GM21390 (cell line): ENCODE measurements at regions not wholly inside any gene's neighbourhood (a gene's known extent, or its start where the extent isn't known, plus 50 kb on each side); places are given as distances from the start of the nearest gene placed in this dataset.

ENCODE experiments used
- ATAC-seq: cut with Tn5 transposase; IDR thresholded peaks from one replicate; pipeline ENCODE4 v1.9.1; 2021; ENCODE audit not compliant: unreplicated experiment

DNA sequence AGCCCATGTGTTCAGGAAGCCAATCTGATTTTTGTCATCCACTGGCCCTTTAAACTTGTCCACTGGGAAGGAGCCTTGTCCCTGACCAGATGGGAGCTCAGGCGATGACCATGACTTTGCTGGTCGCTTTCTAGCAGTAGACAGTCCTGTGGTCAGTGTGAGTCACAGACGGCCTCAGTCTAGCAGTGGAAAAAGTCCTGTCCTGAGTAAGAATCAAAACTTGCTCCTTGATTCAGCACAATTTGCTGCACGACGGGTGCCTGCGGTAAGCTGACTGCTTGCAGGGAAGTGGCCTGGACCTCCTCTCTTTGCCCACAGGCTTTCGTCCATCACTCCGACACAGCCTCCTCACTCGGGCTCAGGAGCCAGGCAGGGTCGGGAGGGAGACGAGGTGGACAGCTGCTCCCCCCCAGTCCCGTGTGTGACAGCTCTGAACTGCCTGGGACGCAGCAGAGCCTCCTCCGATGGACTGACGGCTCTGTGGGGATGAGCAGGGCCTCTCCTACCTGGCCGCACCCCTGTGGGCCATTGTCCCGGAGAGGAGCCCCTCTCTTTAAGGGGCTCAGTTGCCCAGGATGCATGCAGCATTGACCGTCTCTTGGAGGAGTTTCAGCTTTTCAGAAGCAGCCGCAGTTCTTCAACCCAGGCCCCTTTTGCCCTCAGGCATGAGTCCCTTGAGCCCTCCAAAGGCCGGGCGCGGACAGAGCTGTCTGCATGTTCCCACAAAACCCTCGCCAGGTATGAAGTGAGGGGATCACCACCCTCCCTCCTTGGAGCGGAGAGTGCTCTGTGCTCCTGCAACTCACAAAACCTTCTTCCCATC is 209.2 kb downstream of the ANKRD60 start:
- ATAC-seq: no peak

DNA sequence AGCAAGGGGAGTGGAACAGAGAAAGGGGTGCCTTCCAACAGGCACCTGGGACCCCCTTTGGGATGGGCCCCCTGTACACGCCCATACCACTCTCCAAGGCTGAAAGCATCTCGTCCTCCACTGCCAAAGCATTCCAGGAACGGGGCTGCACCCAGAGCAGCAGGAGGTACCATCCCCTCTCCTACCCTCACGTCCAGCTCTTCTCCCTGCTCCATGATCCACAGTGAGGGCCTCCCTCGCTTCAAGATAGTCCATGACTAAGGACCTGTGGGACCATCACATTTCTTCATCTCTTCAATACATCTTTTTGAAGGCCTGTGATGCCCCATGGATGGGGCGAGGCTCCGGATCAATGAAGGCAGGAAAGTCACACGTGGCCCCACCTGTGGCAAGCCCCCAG is 209.9 kb downstream of the ANKRD60 start:
- ATAC-seq: no peak

DNA sequence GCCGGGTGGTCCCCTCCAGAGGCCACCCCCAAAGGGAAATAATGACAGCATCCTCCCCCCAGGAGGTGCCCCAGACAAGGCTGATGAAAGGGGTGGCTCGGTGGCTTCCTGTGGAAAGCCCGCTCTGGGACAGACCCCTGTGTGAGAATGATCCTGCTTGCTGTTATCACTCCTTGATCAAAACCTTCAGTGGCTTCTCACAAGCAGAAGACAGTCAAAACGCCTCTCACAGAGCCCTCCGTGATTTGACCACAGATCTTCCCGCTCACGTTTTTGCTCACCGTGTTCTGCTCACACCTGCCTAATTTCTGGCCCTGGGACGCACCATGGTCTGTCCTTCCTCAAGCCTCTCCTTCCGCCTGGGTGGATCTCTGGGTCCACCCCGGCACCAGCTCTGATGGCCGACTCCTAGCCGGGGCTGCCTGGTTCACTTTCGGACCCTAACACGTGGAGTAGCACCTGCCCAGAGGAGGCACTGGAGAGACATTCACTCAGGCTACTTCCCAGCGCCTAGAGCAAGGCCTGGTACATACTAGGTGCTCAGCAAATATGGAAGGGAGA is 210.4 kb downstream of the ANKRD60 start:
- ATAC-seq: no peak

- no peak for ATAC-seq
Measured at GRCh38 chr20:58017231-58017969, 211.1 kb downstream of the ANKRD60 start.

GRCh38 chr20:58016779-58017178 is 211.7 kb downstream of the ANKRD60 start:
- no peak for ATAC-seq

DNA sequence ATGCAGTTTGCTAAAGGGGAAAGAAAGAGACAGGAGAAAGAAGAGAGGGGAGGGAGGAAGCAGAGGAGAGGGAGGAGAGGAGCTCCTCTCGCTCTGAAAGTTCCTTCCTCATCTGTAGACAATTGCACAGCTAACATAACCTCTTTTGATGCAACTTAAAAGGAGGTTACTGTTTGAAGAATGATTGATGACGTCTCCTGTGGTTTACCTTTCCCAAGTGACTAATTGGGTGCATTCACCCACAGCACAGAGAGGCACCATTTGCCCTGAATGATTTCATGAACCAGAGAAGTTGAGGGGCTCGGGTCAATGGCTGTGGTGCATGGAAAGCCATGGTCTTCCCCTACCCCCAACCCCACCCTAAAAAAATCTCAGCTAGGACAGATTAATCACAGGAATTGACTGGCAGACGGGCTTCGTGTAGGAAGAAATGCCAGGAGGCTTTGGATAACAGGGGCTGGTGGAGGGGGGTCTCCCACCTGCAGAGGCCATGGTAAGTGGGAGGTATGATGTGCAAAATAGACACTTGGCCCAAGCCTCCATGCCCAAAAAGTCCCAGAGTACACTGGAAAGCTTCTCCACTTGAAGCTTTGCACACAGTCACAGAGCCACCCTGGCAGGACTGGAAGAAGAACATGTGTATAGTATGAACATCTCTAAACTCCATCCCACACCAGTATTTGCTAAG is 213.7 kb downstream of the ANKRD60 start:
- no peak for ATAC-seq

GRCh38 chr20:58012731-58013510 is 215.5 kb downstream of the ANKRD60 start:
- no peak for ATAC-seq

DNA sequence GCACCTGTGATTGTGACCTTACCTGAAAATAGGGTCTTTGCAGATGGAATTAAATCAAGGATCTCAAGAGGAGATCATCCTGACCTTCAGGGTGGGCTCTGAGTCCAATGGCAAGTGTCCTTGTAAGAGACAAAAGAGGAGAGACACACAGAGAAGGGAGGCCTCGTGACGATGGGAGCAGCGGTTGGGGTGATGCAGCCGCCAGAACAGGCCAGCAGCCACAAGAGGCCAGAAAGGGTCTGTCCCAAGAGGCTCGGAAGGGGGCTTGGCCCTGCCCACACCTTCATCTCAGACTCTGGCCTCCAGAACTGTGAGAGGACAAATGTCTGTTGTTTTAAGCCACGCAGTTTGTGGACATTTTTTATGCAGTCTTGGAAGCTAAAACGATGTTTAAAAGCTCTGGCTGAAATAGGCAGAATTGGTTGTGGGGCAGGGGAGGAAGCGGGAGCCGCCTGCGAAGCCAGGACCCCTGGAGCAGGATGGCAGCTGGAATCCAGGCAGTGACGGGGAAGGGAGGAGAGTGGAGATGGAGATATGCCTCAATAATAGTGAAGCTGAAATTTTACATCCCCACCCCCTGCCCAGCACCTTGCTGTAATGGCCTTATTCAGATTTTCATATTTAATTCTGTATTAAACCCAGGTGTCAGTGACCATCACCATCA is 216.4 kb downstream of the ANKRD60 start:
- no peak for ATAC-seq

DNA sequence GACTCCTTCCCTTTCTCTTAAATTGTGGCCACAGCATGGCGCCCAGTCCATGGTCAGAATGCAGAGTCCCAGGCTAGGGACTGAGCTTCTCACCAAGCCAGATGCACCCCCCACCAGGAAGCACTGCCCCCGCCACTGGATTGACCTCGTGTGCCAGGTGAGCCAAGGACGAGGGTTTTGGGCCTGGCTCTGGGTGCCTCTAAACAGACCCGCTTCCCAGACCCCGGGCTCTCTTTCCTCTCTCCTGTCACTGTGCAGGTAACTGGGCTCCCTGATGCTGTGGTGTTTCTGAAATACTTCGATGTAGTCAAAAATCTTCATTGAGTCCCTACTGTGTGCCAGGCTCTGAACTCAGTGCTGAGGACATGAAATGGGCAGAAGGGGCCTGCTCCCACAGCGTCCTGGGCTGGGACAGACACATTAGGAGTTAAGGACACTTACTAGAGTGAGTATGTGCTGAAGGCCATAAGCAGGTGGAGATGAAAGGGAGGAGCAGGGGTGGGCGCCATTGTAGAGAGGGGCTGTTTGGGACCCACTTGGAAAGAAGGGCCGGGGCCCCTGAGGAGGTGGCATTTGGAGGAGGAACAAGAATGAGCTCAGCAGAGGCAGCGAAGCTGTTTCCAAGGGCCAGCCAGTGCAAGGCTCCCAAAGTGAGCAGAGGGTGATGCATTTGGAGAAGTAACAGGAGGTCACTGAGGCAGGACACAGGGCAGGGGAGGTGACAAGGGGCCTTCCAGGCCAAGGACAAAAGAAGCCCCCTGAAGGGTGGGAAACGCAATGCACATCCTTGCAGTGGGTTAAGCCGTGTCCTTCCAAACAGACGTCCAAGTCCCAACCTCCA is 217.1 kb downstream of the ANKRD60 start:
- ATAC-seq: no peak

DNA sequence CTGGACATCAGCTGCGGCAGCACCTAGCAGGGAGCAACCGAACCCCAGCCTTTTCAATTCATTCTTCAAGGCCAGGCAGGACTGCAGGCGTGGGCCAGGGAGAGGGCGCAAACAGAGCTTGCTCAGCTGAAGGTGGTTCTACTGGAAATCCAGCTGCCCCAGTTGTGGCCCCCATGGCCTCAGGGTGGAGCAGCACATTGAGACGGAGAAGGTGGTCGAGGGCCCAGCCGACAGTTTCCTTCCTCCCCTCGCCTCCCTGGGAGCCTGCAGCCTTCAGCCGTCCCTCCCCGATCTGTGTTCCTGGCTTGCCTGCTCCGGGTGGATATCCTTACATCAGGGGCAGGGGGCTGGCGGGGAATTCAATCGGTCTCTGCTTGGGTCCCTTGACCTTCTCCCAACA is 217.8 kb downstream of the ANKRD60 start:
- no peak for ATAC-seq

- ATAC-seq: no peak
Measured at GRCh38 chr20:58010186-58010585, 218.3 kb downstream of the ANKRD60 start.

DNA sequence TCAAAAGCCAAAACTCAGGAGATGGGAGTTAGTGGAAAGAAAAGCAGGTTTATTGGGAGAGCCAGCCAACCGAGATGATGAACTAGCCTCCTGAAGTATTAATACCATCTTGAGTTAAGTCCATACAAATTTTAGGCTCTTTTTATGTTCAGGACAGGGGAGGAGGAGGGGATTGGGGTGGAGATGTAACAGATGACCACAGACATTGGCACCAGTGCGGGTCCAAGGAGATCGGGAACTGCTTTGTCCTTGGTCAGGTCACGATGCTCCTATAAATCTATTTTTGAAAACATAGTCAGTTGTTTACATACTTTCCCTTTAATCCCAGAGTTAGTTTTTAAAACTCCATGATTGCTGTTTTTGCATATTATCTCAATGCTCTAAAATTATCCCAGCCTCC is 219.6 kb downstream of the ANKRD60 start:
- no peak for ATAC-seq

DNA sequence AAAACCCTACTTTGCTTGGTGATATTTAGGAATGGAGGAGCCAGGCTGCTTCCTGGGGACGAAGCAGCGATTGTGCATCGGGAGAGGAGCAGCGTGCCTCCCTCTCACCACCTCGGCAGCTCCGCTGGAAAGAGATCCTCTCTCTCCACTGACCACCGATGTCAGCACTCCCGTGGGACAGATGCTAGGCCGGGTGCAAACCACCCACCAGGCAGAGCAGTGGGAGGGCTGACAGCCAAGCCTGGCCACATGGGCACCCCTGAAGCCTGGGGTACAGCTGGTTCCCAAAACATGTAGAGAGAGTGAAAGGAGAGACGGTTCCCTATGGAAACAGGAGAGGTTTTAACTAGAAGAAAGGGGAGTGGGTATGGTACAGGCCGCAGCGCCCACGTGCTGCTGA is 220.0 kb downstream of the ANKRD60 start:
- ATAC-seq: no peak

DNA sequence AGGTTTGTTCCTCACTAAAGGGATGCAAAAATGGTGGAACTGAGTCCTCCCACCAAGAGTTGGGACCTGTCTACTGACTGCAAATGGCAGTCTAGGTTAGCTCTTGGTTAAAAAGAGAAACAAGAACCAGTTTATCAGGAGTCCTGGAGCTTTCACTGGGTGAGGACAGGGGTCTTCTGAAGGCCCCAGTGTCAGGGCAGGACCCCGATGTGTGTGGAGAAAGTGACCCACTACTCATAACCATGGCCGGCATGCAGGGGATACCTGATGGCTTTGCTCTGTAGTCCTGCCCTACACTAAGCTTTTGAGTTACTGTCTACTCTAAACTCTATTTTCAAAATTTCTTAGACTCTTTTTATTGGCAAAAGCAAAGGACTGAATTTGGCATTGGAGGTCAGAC is 220.5 kb downstream of the ANKRD60 start:
- ATAC-seq: no peak

DNA sequence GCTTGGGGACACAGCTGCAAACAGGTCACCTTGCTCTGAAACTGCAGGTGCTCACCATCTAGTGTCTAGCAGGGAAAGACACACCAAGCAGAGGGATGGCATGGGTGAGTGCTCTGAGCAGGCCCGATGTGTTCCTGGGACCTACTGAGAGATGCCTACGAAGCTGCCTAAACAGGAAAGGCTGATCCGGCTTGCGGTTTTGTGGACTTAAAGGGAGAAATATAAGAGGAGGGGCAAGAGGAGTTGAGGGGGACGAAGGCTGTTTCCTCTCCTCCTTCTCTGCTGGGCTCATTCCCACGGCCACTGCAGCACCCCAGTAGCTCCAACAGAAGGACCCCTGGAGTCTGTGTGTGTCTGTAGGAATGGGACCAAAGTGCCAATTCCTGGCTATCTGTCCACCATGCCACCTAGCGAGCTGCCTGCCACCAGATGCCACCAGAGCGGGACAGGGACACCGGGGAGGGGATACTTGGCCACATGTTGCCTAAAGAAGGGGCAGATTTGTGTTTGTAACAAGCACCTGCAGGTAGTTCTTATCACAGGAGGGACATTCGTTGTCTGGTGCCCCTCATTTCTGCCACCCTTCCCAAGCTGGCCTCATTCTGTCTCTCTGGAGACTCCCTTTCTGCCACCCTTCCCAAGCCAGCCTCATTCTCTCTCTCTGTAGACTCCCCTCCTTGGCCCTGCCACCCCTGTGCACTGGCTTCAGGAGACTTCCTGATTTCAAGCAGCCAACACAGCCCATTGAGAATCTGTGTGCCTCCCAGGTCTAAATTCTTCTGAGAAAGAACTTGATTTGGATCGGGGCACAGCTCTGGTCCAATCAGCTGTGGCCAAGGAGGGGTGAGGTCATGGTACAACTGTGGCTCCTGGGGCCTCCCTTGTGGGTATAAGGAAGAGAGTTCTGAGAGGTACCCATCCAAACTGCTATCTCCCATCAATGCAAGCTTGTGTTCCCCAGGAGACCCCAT is 221.8 kb downstream of the ANKRD60 start:
- ATAC-seq: no peak

DNA sequence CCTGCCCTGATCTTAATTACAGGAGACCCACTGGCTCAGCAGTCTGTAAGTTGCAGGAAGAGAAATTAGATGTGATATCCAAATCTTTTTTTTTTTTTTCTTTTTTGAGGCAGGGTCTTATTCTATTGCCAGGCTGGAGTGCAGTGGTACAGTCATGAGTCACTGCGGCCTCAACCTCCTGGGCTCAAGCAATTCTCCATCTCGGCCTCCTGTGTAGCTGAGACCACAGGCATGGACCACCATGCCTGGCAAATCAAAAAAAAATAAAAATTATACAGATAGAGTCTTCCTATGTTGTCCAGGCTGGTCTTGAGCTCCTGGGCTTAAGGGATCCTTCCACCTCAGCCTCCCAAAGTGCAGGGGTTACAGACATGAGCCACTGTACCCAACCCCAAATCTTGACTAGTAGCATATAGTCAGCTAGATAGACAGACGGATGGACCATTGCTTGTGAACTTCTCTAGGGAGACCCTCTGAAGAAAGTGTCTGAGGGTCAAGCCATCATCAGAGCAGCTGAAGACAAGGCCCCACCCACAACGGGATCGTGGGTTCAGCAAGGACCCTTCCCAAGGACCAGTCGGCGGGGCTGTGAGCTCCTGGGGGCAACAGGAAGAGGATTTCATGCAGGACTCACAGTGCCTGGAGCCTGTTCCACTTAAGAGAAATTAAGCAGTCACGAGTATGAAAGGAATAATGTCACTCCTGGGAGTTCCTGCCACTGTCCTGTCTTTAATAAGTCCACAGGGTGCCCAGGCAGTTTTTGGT is 222.7 kb downstream of the ANKRD60 start:
- ATAC-seq: no peak

- no peak for ATAC-seq
Measured at GRCh38 chr20:58004900-58005299, 223.6 kb downstream of the ANKRD60 start.
